T-cell (primary cell): ENCODE measurements at regions not wholly inside any gene's neighbourhood (a gene's known extent, or its start where the extent isn't known, plus 50 kb on each side); places are given as distances from the start of the nearest gene placed in this dataset.

Experiments used
- ATAC-seq, 4 experiments: fragments of 200-7000 bp in 3 of 4; fragments of 150-1000 bp in 1 of 4; cut with Tn5 transposase; replicated peaks in 1 of 4; 1 replicate in 3 of 4; 2 replicates in 1 of 4; pipeline ENCODE4 v1.10.0; 2021; ENCODE audit warnings: moderate library complexity in 3 of 4, mild to moderate bottlenecking in 2 of 4, moderate number of reproducible peaks in 1 of 4
- CTCF ChIA-PET, 2 donors: fragments of 300-600 bp; sonication (Branson Sonifier 250); formaldehyde crosslinking; loops; one replicate each; lab custom pipeline; 2022; ENCODE audit warnings: antibody characterized with exemption in 2 of 2; lab: Charles Lee
- POLR2A ChIA-PET, 2 donors: fragments of 300-600 bp; sonication (Branson Sonifier 250); formaldehyde crosslinking; loops; one replicate each; lab custom pipeline; 2022; ENCODE audit warnings: antibody characterized with exemption in 2 of 2; lab: Charles Lee
- DNase-seq, 35 experiments: peaks; one replicate each; pipeline versions ENCODE4 v3.0.0 to v3.0.0-alpha.2; 2013 to 2023
- H3K27ac ChIP-seq: one replicate; pipeline ENCODE4 v1.5.1; 2013; ENCODE audit warnings: low read length
- H3K27me3 ChIP-seq, 2 experiments: replicated peaks in 1 of 2; 1 replicate in 1 of 2; 2 replicates in 1 of 2; pipeline versions ENCODE4 v1.6.1 to v1.7.0; 2013; ENCODE audit warnings: low read length in 1 of 2, mixed read lengths in 1 of 2; ENCODE audit not compliant: control insufficient read depth in 2 of 2, insufficient read depth in 2 of 2; ENCODE audit errors: extremely low read depth in 1 of 2
- H3K36me3 ChIP-seq, 2 donors: 1 replicate in 1 of 2; 2 replicates in 1 of 2; pipeline versions ENCODE4 v1.6.1 to v1.7.0; 2013; ENCODE audit warnings: low read length in 1 of 2; ENCODE audit not compliant: control insufficient read depth in 2 of 2, insufficient read depth in 1 of 2; ENCODE audit errors: extremely low read depth in 1 of 2
- H3K4me1 ChIP-seq, 2 experiments: 1 replicate in 1 of 2; 2 replicates in 1 of 2; pipeline versions ENCODE4 v1.6.1 to v1.7.0; 2013; ENCODE audit warnings: low read length in 2 of 2, mixed read lengths in 1 of 2; ENCODE audit not compliant: insufficient read depth in 2 of 2, control insufficient read depth in 1 of 2; ENCODE audit errors: extremely low read depth in 1 of 2
- H3K4me3 ChIP-seq, 2 donors: 1 replicate in 1 of 2; 2 replicates in 1 of 2; pipeline versions ENCODE4 v1.5.1 to v1.7.0; 2013; ENCODE audit warnings: mild to moderate bottlenecking in 2 of 2, low read length in 1 of 2, moderate library complexity in 1 of 2; ENCODE audit not compliant: control insufficient read depth in 1 of 2; ENCODE audit errors: extremely low read depth in 1 of 2
- H3K9me3 ChIP-seq: 2 replicates; pipeline ENCODE4 v1.7.0; 2013
- H3K27ac Mint-ChIP-seq, 2 donors: one replicate each; pipeline ENCODE4 v1.8.0; 2020 to 2021; ENCODE audit warnings: mild to moderate bottlenecking in 2 of 2, mixed read lengths in 2 of 2
- H3K27me3 Mint-ChIP-seq, 2 donors: one replicate each; pipeline ENCODE4 v1.8.0; 2021 to 2022; ENCODE audit warnings: mixed read lengths in 2 of 2
- H3K36me3 Mint-ChIP-seq: one replicate; pipeline ENCODE4 v1.8.0; 2021; ENCODE audit warnings: mixed read lengths
- H3K4me1 Mint-ChIP-seq, 3 donors: one replicate each; pipeline ENCODE4 v1.8.0; 2020 to 2022; ENCODE audit warnings: mixed read lengths in 3 of 3, mild to moderate bottlenecking in 1 of 3
- H3K4me3 Mint-ChIP-seq, 3 donors: one replicate each; pipeline ENCODE4 v1.8.0; 2020 to 2022; ENCODE audit warnings: mild to moderate bottlenecking in 3 of 3, mixed read lengths in 3 of 3, moderate library complexity in 3 of 3
- H3K9me3 Mint-ChIP-seq, 3 donors: one replicate each; pipeline ENCODE4 v1.8.0; 2020 to 2022; ENCODE audit warnings: mixed read lengths in 3 of 3
- WGBS: methylation state at CpG from one replicate; pipeline ENCODE4 v1.1.5; 2013; ENCODE audit warnings: missing lambda C conversion rate; ENCODE audit not compliant: insufficient coverage; 5-methylcytosine and 5-hydroxymethylcytosine counted together

- CTCF ChIA-PET, result no interaction called here
- POLR2A ChIA-PET, result no interaction called here
- DNase-seq (no peak), ATAC-seq (no peak)
- 79% methylated on average over 2 of the region's 4 CpGs for WGBS
- H3K36me3 ChIP-seq, result no peaks in the 10 kb centered on the region
- no peak overlapping the region for H3K4me3 ChIP-seq
- no peak overlapping the region for H3K4me3 Mint-ChIP-seq
- H3K4me1 ChIP-seq, result no peaks in the 10 kb centered on the region
- H3K27me3 Mint-ChIP-seq, result no peaks in the 10 kb centered on the region
- no peak overlapping the region for H3K27ac ChIP-seq
- no peaks in the 10 kb centered on the region for H3K36me3 Mint-ChIP-seq
- no peaks in the 10 kb centered on the region for H3K27me3 ChIP-seq
- no peaks in the 10 kb centered on the region for H3K9me3 ChIP-seq
- no peaks in the 10 kb centered on the region for H3K9me3 Mint-ChIP-seq
- H3K4me1 Mint-ChIP-seq, result no peaks in the 10 kb centered on the region
- no peak overlapping the region for H3K27ac Mint-ChIP-seq
Measured at GRCh38 chr1:219463636-219464035, 149.3 kb downstream of the ZC3H11B start.

- no peaks in the 10 kb centered on the region for H3K27me3 Mint-ChIP-seq
- Histone ChIP-seq H3K4me3 (no peak overlapping the region), H3K27me3 (no peaks in the 10 kb centered on the region), H3K4me1 (no peaks in the 10 kb centered on the region), H3K36me3 (no peaks in the 10 kb centered on the region), H3K27ac (no peak overlapping the region), H3K9me3 (no peaks in the 10 kb centered on the region)
- ATAC-seq, result no peak
- no peak for DNase-seq
- no peaks in the 10 kb centered on the region for H3K9me3 Mint-ChIP-seq
- ChIA-PET POLR2A (no interaction called here), CTCF (no interaction called here)
- H3K4me1 Mint-ChIP-seq, result no peaks in the 10 kb centered on the region
- WGBS, result 82% methylated on average over 1 of the region's 1 CpG
- H3K4me3 Mint-ChIP-seq, result no peak overlapping the region
- no peaks in the 10 kb centered on the region for H3K36me3 Mint-ChIP-seq
- no peak overlapping the region for H3K27ac Mint-ChIP-seq
Measured at GRCh38 chr1:219461981-219462400, 150.9 kb downstream of the ZC3H11B start.

- Mint-ChIP-seq H3K27me3 (no peaks in the 10 kb centered on the region), H3K36me3 (no peaks in the 10 kb centered on the region), H3K4me3 (no peak overlapping the region), H3K4me1 (no peaks in the 10 kb centered on the region), H3K27ac (no peak overlapping the region), H3K9me3 (no peaks in the 10 kb centered on the region)
- 27% methylated on average over 6 of the region's 11 CpGs for WGBS
- Histone ChIP-seq H3K9me3 (no peaks in the 10 kb centered on the region), H3K27me3 (no peaks in the 10 kb centered on the region), H3K4me3 (no peak overlapping the region), H3K27ac (no peak overlapping the region), H3K36me3 (no peaks in the 10 kb centered on the region), H3K4me1 (no peaks in the 10 kb centered on the region)
- ChIA-PET CTCF (no interaction called here), POLR2A (no interaction called here)
- no peak for ATAC-seq
- DNase-seq, result no peak
Measured at GRCh38 chr1:219460896-219461815, 151.7 kb downstream of the ZC3H11B start.

GRCh38 chr1:219460081-219460895 lies 152.6 kb downstream of the ZC3H11B start:
- Histone ChIP-seq H3K9me3 (no peaks in the 10 kb centered on the region), H3K36me3 (no peaks in the 10 kb centered on the region), H3K4me1 (no peaks in the 10 kb centered on the region), H3K27ac (no peak overlapping the region), H3K4me3 (no peak overlapping the region), H3K27me3 (no peaks in the 10 kb centered on the region)
- Mint-ChIP-seq H3K27me3 (no peaks in the 10 kb centered on the region), H3K36me3 (no peaks in the 10 kb centered on the region), H3K4me3 (no peak overlapping the region), H3K4me1 (no peaks in the 10 kb centered on the region), H3K27ac (no peak overlapping the region), H3K9me3 (no peaks in the 10 kb centered on the region)
- no peak for DNase-seq
- ChIA-PET POLR2A (no interaction called here), CTCF (no interaction called here)
- WGBS, result no CpG with 5 or more reads among the region's 2 CpGs
- no peak for ATAC-seq

- H3K9me3 Mint-ChIP-seq, result peaks cover 0 to 2% (median 0%) of the 10 kb centered on the region in 3 donors
- CTCF ChIA-PET, result no interaction called here
- H3K36me3 ChIP-seq, result no peaks in the 10 kb centered on the region
Measured at GRCh38 chr1:219459351-219460080, 153.4 kb downstream of the ZC3H11B start.

GRCh38 chr1:219446288-219446687 lies 166.6 kb downstream of the ZC3H11B start:
- WGBS, result 82% methylated on average over 2 of the region's 3 CpGs
- no peaks in the 10 kb centered on the region for H3K27me3 Mint-ChIP-seq
- CTCF ChIA-PET, result no interaction called here

More at GRCh38 chr1:219459351-219460080, 153.4 kb downstream of the ZC3H11B start:
- no peak overlapping the region for H3K4me3 Mint-ChIP-seq
- no peaks in the 10 kb centered on the region for H3K4me1 Mint-ChIP-seq
- ATAC-seq (no peak), DNase-seq (no peak)
- no peaks in the 10 kb centered on the region for H3K27me3 Mint-ChIP-seq
- no peaks in the 10 kb centered on the region for H3K36me3 Mint-ChIP-seq
- H3K27ac Mint-ChIP-seq, result no peak overlapping the region
- Histone ChIP-seq H3K4me1 (no peaks in the 10 kb centered on the region), H3K27ac (no peak overlapping the region), H3K4me3 (no peak overlapping the region), H3K9me3 (no peaks in the 10 kb centered on the region), H3K27me3 (no peaks in the 10 kb centered on the region)
- POLR2A ChIA-PET, result no interaction called here
- 81% methylated on average over 2 of the region's 5 CpGs for WGBS

More at GRCh38 chr1:219446288-219446687, 166.6 kb downstream of the ZC3H11B start:
- Histone ChIP-seq H3K36me3 (no peaks in the 10 kb centered on the region), H3K4me3 (no peak overlapping the region), H3K27me3 (no peaks in the 10 kb centered on the region), H3K4me1 (no peaks in the 10 kb centered on the region), H3K9me3 (no peaks in the 10 kb centered on the region), H3K27ac (no peak overlapping the region)
- DNase-seq (no peak), ATAC-seq (no peak)
- Mint-ChIP-seq H3K27ac (no peak overlapping the region), H3K9me3 (no peaks in the 10 kb centered on the region), H3K36me3 (no peaks in the 10 kb centered on the region), H3K4me3 (no peak overlapping the region), H3K4me1 (no peaks in the 10 kb centered on the region)
- POLR2A ChIA-PET, result no interaction called here
